ENCODE measurements at regions not wholly inside any gene's neighbourhood (a gene's known extent, or its start where the extent isn't known, plus 50 kb on each side); places are given as distances from the start of the nearest gene placed in this dataset.

GRCh38 chr2:128818704-128819491 is 500.2 kb upstream of the HS6ST1 start:
- DNase-seq (ENCODE audit: low read depth) = no peak

GRCh38 chr2:128820452-128820851 is 501.8 kb upstream of the HS6ST1 start:
- DNase-seq (ENCODE audit: low read depth) = no peak

DNA sequence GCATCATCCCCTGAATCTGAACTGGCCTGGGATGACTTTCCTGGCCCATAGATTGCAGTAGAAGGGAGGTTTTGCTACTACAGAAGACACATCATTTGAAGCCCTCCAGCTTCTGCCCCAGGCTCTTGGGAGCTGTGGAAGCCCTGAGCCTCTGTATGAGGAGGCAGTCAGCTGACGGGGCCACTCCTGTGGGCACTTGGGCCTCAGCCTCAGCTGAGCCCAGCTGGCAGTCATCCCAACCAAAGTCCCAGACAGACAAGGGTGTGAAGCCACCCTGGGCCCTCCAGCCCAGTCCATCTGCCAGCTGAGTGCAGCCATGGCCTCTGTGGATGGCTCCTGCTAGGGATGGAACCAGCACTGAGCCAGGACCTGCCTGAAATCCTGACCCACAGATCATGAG is 502.3 kb upstream of the HS6ST1 start:
- DNase-seq (ENCODE audit: low read depth) = no peak

- DNase-seq (ENCODE audit: low read depth) = no peak
Measured at GRCh38 chr2:128832946-128833663, 514.4 kb upstream of the HS6ST1 start.

GRCh38 chr2:128833664-128834027 is 515.0 kb upstream of the HS6ST1 start:
- no peak for DNase-seq (ENCODE audit: low read depth)

DNA sequence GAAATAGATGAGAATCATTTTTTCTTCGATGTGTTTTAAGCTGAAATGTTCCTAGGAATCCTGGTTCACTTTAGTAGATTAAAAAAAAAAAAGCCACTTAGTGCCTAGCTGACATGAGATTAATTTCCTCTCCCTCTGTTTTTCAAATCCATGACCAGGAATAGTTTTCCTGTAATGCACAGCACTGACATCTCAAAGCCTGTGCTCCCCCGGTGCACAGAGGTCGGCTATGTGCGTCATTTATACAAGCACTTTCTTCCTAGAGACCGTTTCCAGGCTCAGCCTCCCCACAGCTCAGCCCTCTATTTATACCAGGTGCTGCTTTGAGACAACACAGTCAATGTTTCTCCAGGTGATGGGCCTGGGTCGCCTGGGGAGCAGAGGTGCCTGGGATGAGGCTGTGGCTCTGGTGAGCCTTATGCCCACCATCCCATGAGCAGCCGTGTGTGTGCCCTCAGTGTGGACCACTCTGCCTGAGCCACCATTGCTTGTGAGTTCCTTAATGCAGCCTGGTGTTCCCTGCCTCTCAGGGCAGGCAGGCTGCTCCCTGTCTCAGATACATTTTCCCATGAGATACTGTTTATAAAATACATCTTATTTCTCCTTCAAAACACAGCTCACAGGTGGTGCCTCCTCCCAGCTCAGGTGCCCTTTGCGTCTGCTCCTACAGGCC is 515.7 kb upstream of the HS6ST1 start:
- no peak for DNase-seq (ENCODE audit: low read depth)

GRCh38 chr2:128834880-128835252 is 516.2 kb upstream of the HS6ST1 start:
- DNase-seq (ENCODE audit: low read depth) = no peak

GRCh38 chr2:128835342-128835855 is 516.7 kb upstream of the HS6ST1 start:
- DNase-seq (ENCODE audit: low read depth) = no peak

DNA sequence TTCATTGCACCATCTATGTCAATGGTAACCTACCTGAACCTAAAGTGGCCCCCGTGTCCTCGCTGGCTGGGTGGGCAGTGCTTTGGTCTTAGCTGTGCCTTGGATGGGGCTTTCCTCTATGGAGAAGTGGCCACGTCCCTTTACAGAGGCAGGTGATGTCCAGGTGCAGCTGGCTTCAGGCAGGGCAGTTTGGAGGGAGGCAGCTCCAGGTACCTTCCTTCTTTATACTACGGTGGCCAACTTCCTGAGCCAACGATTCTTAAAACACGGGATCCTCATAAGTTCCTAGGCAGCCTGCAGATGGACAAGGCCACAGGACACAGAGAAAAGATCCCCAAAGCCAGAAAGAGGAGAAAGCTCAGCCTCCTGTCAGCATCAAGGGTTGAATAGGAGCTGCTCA is 517.3 kb upstream of the HS6ST1 start:
- no peak for DNase-seq (ENCODE audit: low read depth)

DNA sequence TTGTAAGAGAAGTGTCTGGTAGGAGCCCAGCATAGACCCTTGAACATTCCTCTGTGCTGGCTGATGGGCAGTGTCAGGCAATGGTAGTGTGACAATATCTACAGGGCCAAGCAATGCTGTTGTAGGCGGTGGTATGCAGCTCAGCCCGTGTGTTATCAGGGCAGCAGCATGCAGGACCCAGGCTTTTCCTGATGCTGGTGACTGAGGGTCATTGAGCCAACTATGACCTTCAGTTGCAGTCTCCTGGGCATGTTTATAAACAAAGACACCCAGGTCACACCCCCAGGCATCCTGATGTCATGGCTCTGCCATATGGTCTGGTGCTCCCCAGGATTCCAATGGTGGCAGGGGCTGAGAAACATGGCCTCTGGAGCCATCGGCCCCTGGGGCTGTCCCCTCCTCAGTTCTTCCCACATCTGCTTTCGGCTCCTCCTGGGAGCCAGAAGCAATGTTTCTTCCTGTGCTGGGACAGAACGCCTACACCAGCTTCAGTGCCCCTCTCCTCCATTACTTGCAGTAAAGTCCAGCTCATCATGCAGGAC is 518.0 kb upstream of the HS6ST1 start:
- DNase-seq (ENCODE audit: low read depth) = no peak

DNA sequence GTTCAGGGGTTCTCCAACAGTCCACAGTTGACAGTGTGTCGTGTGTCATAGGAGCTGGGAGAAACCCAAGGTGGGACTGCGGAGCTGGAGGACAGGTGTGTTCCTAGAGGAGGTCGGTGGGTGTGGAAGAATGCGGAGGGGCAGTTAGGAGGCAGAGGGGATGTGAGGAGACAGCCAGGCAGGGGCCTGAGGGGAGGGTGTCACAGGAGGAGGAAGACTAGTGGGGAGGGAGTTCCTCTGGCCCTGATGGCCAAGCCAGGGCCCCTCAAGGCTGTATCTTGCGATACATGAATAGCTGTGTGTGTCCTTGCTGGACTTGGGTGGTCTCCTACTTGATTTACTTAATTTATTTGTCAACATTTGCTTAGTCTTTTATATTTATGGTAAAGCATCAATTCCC is 519.6 kb upstream of the HS6ST1 start:
- no peak for DNase-seq (ENCODE audit: low read depth)

GRCh38 chr2:128841803-128842202 is 523.1 kb upstream of the HS6ST1 start:
- DNase-seq (ENCODE audit: low read depth) = no peak

GRCh38 chr2:128867311-128867710 is 548.6 kb upstream of the HS6ST1 start:
- no peak for DNase-seq (ENCODE audit: low read depth)

DNA sequence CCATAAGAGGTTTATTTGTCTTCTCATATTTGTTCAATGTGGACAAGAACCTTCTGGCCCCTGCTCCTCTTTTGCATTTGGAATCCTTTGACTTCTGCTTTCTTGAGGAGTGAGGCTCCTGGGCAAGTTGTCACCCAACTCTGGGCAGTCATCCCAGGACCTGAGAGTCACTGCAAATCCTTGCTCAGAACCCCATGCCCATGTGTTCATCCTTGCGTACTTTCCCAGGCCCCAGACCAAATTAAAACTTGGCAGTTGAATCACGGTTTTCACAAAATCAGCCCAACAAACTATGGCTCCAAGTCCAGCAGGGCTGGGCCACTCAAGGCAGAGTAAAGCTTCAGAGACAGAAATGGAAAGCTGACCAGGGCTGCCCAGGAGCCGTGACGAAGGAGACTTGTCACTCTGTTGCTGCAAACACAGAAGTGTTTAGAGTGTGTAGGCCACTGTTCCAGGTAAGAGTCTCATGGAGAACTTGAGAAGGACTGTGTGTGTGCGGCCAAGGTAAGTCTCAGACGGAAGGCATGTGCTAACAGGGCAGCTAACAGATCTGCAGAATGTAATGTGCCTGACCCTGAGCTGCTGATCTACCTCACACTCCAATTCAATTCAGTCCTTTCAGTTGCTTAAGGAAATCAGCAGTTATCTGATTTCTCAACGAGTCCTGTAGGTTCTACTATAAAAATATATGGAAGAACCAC is 549.4 kb upstream of the HS6ST1 start:
- DNase-seq (ENCODE audit: low read depth) = no peak

GRCh38 chr2:128868686-128869551 is 550.3 kb upstream of the HS6ST1 start:
- DNase-seq (ENCODE audit: low read depth) = peak; percentile 1

DNA sequence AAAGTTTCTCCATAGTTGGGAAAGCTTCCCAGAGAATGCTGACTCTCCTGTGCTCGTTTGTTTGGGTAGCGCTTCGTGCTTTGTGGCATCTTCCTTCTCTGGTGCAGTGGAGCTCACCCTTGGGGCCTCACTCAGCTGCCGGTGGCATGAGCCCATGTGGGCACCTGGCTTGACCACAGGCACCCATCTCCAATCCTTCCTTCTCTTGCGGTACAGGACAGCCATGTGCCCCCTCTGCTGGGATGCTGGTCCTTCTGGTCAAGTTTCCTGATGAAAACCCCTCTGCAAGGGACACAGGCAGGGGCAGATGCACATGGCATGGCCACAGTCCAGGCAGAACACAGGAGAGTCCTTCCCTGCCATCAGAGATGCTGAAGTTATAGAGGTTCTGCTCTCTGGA is 555.9 kb upstream of the HS6ST1 start:
- DNase-seq (ENCODE audit: low read depth) = no peak

DNA sequence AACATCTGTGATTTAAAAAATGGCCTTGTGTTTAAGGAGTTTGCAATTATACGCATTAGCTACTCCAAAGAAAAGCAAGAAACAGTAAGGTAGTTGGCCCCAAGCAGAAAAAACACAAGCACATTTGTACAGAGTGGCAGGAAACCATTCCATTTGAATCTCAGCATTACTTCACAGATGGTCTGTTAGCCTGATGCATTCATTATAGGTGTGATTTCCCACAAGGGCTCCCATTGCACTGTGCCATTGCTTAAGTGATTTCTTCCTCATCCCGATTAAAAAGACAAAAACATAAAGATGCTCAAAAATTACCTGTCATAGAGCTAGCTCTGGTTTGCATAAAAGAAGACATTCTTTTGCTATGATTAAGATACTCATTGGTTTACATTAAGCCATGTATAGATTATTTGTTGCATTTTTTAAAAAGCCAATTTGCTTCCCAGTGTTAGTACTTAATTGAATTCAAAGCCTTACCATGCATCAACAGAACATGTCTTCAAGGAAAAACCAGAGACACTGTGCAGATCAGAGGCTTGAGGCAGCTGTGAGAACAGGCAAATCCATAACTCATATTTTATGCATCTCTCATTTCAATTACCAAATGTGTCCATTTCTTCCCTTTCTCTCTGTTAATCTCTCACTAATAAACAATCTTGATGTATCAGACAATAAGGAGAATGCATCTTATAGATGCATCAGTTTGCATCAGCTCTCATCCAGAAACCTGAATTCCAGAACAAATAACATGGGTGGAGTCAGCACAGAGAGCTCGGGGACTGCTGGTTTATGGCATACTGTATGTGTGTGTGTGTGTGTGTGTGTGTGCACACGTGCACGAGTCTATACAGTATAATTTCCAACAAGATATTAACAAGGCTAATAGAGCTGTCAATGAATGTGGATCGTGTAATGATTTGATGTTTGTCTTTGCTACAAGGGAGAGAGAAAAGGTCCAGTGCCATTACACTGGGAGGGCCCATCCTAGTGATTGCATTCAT is 558.6 kb upstream of the HS6ST1 start:
- DNase-seq (ENCODE audit: low read depth) = no peak

GRCh38 chr2:128879161-128879560 is 560.5 kb upstream of the HS6ST1 start:
- no peak for DNase-seq (ENCODE audit: low read depth)

DNA sequence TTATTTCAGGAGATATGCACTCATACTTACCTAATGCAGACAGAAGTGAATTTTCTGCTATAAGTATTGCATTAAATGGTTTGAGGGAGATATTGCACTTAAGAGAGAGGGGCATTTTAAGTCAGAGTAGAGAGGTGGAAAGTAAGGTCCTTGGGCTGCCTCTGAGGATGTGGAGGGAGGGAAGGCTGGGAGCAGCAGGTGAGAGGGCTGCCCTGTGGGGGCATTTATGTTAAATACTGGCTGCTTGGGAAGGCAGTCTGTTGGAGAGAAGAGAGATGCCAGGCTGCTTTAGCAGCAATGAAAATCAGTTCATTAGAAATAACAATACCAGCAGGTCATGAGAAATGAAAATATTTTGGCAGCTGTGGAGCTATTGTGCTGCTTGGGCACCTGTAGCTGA is 576.2 kb upstream of the HS6ST1 start:
- DNase-seq (ENCODE audit: low read depth) = no peak
